ENCODE measurements at regions not wholly inside any gene's neighbourhood (a gene's known extent, or its start where the extent isn't known, plus 50 kb on each side); places are given as distances from the start of the nearest gene placed in this dataset.

DNA sequence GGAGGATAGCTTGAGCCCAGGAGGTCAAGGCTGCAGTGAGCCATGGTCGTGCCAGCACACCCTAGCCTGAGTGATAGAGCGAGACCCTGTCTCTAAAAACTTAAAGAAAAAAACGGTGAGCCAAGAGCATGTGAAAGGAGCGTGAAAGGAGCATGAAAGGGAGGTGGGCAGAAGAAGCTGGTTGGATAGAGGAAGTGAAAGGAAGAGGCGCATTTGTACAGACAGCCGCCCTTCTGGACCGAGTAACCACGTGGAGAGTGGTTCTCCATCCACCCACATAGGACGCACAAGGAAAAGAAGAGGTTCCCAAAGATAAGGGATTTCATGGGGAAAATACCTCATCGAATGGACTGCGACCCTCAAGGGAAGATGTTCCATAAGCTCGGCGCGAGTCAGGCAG is 60.4 kb upstream of the IFNAR2 start:
- TF ChIP-seq, protein P1, sequence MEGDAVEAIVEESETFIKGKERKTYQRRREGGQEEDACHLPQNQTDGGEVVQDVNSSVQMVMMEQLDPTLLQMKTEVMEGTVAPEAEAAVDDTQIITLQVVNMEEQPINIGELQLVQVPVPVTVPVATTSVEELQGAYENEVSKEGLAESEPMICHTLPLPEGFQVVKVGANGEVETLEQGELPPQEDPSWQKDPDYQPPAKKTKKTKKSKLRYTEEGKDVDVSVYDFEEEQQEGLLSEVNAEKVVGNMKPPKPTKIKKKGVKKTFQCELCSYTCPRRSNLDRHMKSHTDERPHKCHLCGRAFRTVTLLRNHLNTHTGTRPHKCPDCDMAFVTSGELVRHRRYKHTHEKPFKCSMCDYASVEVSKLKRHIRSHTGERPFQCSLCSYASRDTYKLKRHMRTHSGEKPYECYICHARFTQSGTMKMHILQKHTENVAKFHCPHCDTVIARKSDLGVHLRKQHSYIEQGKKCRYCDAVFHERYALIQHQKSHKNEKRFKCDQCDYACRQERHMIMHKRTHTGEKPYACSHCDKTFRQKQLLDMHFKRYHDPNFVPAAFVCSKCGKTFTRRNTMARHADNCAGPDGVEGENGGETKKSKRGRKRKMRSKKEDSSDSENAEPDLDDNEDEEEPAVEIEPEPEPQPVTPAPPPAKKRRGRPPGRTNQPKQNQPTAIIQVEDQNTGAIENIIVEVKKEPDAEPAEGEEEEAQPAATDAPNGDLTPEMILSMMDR (IDR thresholded peaks at IDR 0.05; ENCODE audit: control insufficient read depth, extremely low read depth, insufficient read depth): no peak
- no peak overlapping the region for H3K4me3 ChIP-seq (ENCODE audit: low read depth, low read length)
- DNase-seq (ENCODE audit: low read depth): no peak

DNA sequence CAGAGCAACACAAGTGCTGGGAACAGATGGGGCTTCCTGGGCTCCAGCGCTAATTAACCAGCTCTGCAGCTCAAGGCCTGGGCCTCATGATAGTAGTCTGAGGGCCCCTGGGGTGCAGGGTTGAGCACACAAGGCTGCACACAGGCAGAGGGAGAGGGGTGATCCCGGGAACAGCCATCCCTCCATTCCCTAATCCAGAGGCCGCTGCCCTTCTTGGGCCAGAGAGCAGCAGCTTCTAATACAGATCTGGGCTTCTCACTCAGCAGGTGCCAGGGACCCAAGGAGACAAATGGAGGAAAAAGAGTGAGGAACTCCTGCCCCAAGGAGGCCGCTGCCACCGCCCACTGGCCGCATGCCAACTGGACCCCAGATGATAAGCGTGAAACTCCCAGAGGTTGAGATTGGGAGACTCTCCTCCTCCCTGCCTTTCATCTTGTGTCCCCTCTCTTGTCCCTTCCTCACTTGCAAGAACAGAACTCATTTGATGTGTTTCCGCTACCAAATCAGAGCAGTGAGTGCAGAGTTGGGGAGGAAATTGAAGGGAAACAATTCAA is 58.0 kb upstream of the IFNAR2 start:
- TF ChIP-seq, protein P1 (IDR thresholded peaks at IDR 0.05; ENCODE audit: control insufficient read depth, extremely low read depth, insufficient read depth): no peak
- no peak for DNase-seq (ENCODE audit: low read depth)

DNA sequence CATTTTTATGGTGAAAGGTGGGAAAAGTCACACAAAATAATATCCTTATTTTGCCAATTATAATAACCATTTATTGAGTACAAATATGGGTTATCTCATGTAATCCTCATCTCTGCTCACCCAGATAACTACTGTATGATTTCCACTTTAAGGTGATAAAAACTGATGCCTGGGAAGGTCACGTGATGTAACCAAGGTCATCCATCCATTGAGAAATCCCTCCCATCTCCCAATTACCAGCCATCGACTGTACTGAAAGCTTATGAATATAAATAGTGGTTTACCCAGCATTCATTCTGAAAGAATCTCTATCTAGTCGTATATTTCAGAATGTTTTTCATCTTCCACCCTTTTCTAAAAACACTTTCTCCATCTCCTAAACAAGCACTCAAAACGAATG is 55.0 kb upstream of the IFNAR2 start:
- DNase-seq (ENCODE audit: low read depth): no peak
- no peak overlapping the region for H3K4me3 ChIP-seq (ENCODE audit: low read depth, low read length)
- TF ChIP-seq, protein P1 (IDR thresholded peaks at IDR 0.05; ENCODE audit: control insufficient read depth, extremely low read depth, insufficient read depth): no peak

More for the DNA sequence above, 58.0 kb upstream of the IFNAR2 start:
- H3K4me3 ChIP-seq (ENCODE audit: low read depth, low read length): no peak overlapping the region

Data from LNCaP clone FGC (cell line).